Activated T-cell treated with anti-CD3 and anti-CD28 coated beads, Interleukin-2, amount 50 U/mL, for 72 hours (primary cell): ENCODE measurements at regions not wholly inside any gene's neighbourhood (a gene's known extent, or its start where the extent isn't known, plus 50 kb on each side); places are given as distances from the start of the nearest gene placed in this dataset.

Experiments
- ATAC-seq, 2 donors: fragments of 150-1000 bp; cut with Tn5 transposase; replicated peaks in 1 of 2; 2 replicates each; pipeline ENCODE4 v1.10.0; 2021; ENCODE audit warnings: moderate library complexity in 2 of 2, mild to moderate bottlenecking in 1 of 2
- DNase-seq, 2 donors: peaks; one replicate each; pipeline ENCODE4 v3.0.0; 2021 to 2022; ENCODE audit warnings: mixed read lengths in 1 of 2
- H3K27ac Mint-ChIP-seq: one replicate; pipeline ENCODE4 v1.8.0; 2022; ENCODE audit warnings: mild to moderate bottlenecking, moderate library complexity, mixed read lengths
- H3K27me3 Mint-ChIP-seq: one replicate; pipeline ENCODE4 v1.8.0; 2022; ENCODE audit warnings: low read depth, mixed read lengths
- H3K36me3 Mint-ChIP-seq, 2 donors: one replicate each; pipeline ENCODE4 v1.8.0; 2022; ENCODE audit warnings: mixed read lengths in 2 of 2, mild to moderate bottlenecking in 1 of 2; ENCODE audit not compliant: insufficient read depth in 2 of 2
- H3K4me1 Mint-ChIP-seq: one replicate; pipeline ENCODE4 v1.8.0; 2022; ENCODE audit warnings: low read depth, mixed read lengths
- H3K4me3 Mint-ChIP-seq, 2 donors: one replicate each; pipeline ENCODE4 v1.8.0; 2022; ENCODE audit warnings: mild to moderate bottlenecking in 2 of 2, mixed read lengths in 2 of 2, moderate library complexity in 2 of 2
- H3K9me3 Mint-ChIP-seq, 2 donors: one replicate each; pipeline ENCODE4 v1.8.0; 2022; ENCODE audit warnings: mixed read lengths in 2 of 2

DNA sequence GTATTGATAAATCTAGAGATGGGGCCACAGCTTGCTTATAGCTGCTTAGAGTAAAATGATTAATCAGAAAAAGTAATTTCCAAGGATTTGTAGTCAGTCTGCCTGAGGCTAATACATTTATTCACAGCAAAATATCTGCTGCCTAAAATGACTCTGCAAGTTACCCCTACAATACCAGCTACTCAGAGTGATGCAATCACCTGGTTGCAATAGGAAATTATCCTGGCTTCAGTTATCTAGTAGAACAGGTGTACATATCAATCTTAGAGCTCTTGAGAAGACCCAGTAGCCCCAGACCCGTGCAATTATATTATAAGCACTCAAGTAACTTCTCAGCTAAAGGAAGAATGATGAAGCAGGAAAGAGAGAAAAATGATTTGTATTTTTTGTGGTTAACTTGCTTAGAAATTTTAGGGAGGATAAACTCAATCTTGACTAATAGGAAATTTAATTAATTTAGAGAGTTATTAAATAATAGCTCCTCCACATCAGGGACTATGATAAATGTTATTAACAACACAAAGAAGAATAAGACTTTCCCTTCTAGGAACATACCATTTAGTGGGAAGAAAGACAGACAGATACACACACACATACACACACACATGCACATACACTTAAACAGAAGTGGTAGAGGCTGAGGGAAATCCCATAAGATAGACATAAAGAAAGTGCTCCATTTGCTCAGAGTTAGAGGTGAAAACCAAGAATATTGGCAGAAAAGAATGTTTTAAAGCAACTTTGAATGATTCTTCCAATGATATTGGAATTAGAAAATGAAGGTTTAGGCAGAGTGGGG, 140.4 kb upstream of the PRSS1 start:
- no peaks in the 10 kb centered on the region for H3K9me3 Mint-ChIP-seq
- peaks cover 45% of the 10 kb centered on the region for H3K4me1 Mint-ChIP-seq
- peak overlapping the region; percentile 23 to 73 for H3K4me3 Mint-ChIP-seq
- DNase-seq: no peak
- ATAC-seq: no peak
- no peaks in the 10 kb centered on the region for H3K27me3 Mint-ChIP-seq
- H3K27ac Mint-ChIP-seq: peak overlapping the region; percentile 38
- H3K36me3 Mint-ChIP-seq: no peaks in the 10 kb centered on the region

GRCh38 chr7:142607351-142607750, 141.9 kb upstream of the PRSS1 start:
- H3K27me3 Mint-ChIP-seq: no peaks in the 10 kb centered on the region
- DNase-seq: no peak
- H3K4me3 Mint-ChIP-seq: no peak overlapping the region
- ATAC-seq: no peak
- H3K27ac Mint-ChIP-seq: no peak overlapping the region
- H3K36me3 Mint-ChIP-seq: no peaks in the 10 kb centered on the region
- H3K9me3 Mint-ChIP-seq: no peaks in the 10 kb centered on the region
- peaks cover 37% of the 10 kb centered on the region for H3K4me1 Mint-ChIP-seq

GRCh38 chr7:142606081-142606480, 143.2 kb upstream of the PRSS1 start:
- no peak for ATAC-seq
- H3K36me3 Mint-ChIP-seq: no peaks in the 10 kb centered on the region
- no peak overlapping the region for H3K4me3 Mint-ChIP-seq
- no peak overlapping the region for H3K27ac Mint-ChIP-seq
- no peaks in the 10 kb centered on the region for H3K9me3 Mint-ChIP-seq
- H3K4me1 Mint-ChIP-seq: peaks cover 35% of the 10 kb centered on the region
- H3K27me3 Mint-ChIP-seq: no peaks in the 10 kb centered on the region
- DNase-seq: no peak

GRCh38 chr7:142604671-142605070, 144.6 kb upstream of the PRSS1 start:
- Mint-ChIP-seq H3K9me3 (no peaks in the 10 kb centered on the region), H3K4me1 (peaks cover 23% of the 10 kb centered on the region), H3K27ac (no peak overlapping the region), H3K36me3 (no peaks in the 10 kb centered on the region), H3K27me3 (no peaks in the 10 kb centered on the region), H3K4me3 (peak overlapping the region; percentile 13 to 17)
- DNase-seq (no peak), ATAC-seq (no peak)

DNA sequence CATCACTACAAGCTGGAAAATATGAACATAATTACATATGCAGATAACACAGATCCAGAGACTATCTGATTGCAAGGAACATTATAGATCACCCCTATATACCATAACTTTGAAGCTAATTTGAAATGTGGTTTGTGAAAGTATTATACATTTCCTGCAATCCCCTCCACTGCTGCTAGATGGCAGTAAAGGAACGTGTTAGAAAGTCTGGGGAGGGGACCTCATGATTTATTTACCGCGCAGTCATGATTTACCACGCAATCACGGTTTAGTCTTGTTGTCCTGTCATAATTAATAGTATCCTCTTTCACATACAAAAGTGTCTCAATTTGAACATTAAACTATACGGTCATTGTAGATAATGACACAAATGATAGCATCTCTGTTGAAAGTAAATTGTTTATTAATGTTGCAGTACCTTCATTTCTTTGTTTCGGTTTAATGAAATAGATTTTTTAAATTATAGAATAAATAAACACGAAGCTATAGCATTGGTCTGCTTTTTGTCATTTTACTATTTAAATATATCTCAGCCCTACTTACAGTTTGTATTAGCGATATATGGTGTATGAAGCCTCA, 145.3 kb upstream of the PRSS1 start:
- no peaks in the 10 kb centered on the region for H3K27me3 Mint-ChIP-seq
- H3K27ac Mint-ChIP-seq: no peak overlapping the region
- peaks cover 16% of the 10 kb centered on the region for H3K4me1 Mint-ChIP-seq
- ATAC-seq (peak; percentile 30 to 61), DNase-seq (peak; percentile 51 to 53)
- no peak overlapping the region for H3K4me3 Mint-ChIP-seq
- H3K9me3 Mint-ChIP-seq: no peaks in the 10 kb centered on the region
- no peaks in the 10 kb centered on the region for H3K36me3 Mint-ChIP-seq

GRCh38 chr7:142602756-142603155, 146.5 kb upstream of the PRSS1 start:
- no peaks in the 10 kb centered on the region for H3K36me3 Mint-ChIP-seq
- ATAC-seq (peak in 1 of 2 donors; percentile 59), DNase-seq (no peak)
- no peak overlapping the region for H3K4me3 Mint-ChIP-seq
- no peaks in the 10 kb centered on the region for H3K27me3 Mint-ChIP-seq
- no peak overlapping the region for H3K27ac Mint-ChIP-seq
- H3K9me3 Mint-ChIP-seq: no peaks in the 10 kb centered on the region
- H3K4me1 Mint-ChIP-seq: peaks cover 7% of the 10 kb centered on the region

DNA sequence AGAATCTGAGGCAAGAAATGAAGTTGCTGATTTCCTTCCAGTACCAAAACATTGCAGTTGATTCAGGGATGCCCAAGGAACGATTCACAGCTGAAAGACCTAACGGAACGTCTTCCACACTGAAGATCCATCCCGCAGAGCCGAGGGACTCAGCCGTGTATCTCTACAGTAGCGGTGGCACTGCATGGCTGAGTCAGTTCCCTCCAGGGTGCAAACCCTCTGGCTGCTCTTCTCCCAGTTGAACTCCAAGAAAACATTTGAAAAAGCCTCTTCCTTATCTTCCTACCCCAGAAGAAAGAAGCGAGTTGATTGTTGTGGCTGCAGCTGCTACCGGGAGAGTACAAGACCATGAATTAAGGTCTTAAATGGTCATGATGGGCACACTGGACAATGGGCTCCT, 147.1 kb upstream of the PRSS1 start:
- Mint-ChIP-seq H3K27ac (no peak overlapping the region), H3K4me3 (no peak overlapping the region), H3K9me3 (no peaks in the 10 kb centered on the region), H3K27me3 (no peaks in the 10 kb centered on the region), H3K4me1 (peaks cover 7% of the 10 kb centered on the region), H3K36me3 (no peaks in the 10 kb centered on the region)
- ATAC-seq (no peak), DNase-seq (no peak)

- Mint-ChIP-seq H3K9me3 (no peaks in the 10 kb centered on the region), H3K27me3 (no peaks in the 10 kb centered on the region), H3K36me3 (no peaks in the 10 kb centered on the region), H3K4me1 (no peaks in the 10 kb centered on the region), H3K4me3 (no peak overlapping the region), H3K27ac (no peak overlapping the region)
- ATAC-seq: no peak
- DNase-seq: no peak
Observed at GRCh38 chr7:142598297-142598696, 151.0 kb upstream of the PRSS1 start.

- DNase-seq (no peak), ATAC-seq (no peak)
- no peaks in the 10 kb centered on the region for H3K36me3 Mint-ChIP-seq
- H3K27me3 Mint-ChIP-seq: no peaks in the 10 kb centered on the region
- H3K9me3 Mint-ChIP-seq: no peaks in the 10 kb centered on the region
- H3K27ac Mint-ChIP-seq: no peak overlapping the region
- H3K4me3 Mint-ChIP-seq: no peak overlapping the region
- H3K4me1 Mint-ChIP-seq: no peaks in the 10 kb centered on the region
Observed at GRCh38 chr7:142597547-142597946, 151.7 kb upstream of the PRSS1 start.

GRCh38 chr7:142595816-142596516, 153.3 kb upstream of the PRSS1 start:
- Mint-ChIP-seq H3K4me3 (no peak overlapping the region), H3K9me3 (no peaks in the 10 kb centered on the region), H3K4me1 (no peaks in the 10 kb centered on the region), H3K36me3 (no peaks in the 10 kb centered on the region), H3K27ac (no peak overlapping the region), H3K27me3 (no peaks in the 10 kb centered on the region)
- ATAC-seq: no peak
- no peak for DNase-seq

DNA sequence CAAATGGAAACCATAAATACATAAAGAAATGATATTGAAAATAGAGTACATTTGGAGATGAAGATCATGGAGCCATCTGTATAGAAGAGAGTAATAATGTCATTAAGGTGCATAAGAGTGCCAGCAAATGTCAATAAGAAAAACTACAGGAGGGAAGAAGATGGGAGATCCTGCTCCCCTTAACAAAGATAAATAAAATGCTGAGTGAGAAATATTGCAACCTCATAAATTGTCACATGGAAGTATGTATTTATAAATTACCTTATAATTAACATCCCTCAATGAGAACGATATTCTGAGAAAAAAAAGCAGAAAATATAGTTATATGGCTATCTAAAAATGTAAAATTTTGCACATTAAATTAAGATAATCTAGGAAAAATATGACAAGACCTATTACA, 155.2 kb upstream of the PRSS1 start:
- no peaks in the 10 kb centered on the region for H3K36me3 Mint-ChIP-seq
- DNase-seq: no peak

DNA sequence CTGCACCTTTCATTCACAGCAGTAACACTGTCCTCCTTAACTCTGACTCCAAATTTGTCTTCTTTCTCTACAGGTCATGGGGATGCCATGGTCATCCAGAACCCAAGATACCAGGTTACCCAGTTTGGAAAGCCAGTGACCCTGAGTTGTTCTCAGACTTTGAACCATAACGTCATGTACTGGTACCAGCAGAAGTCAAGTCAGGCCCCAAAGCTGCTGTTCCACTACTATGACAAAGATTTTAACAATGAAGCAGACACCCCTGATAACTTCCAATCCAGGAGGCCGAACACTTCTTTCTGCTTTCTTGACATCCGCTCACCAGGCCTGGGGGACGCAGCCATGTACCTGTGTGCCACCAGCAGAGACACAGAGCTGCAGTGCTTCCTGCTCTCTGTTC, 156.2 kb upstream of the PRSS1 start:
- ATAC-seq (no peak), DNase-seq (no peak)
- Mint-ChIP-seq H3K4me3 (no peak overlapping the region), H3K4me1 (no peaks in the 10 kb centered on the region), H3K27me3 (no peaks in the 10 kb centered on the region), H3K36me3 (no peaks in the 10 kb centered on the region), H3K9me3 (no peaks in the 10 kb centered on the region), H3K27ac (no peak overlapping the region)

More for the DNA sequence above, 155.2 kb upstream of the PRSS1 start:
- H3K9me3 Mint-ChIP-seq: no peaks in the 10 kb centered on the region
- H3K4me3 Mint-ChIP-seq: no peak overlapping the region
- no peaks in the 10 kb centered on the region for H3K4me1 Mint-ChIP-seq
- no peak for ATAC-seq
- no peak overlapping the region for H3K27ac Mint-ChIP-seq
- no peaks in the 10 kb centered on the region for H3K27me3 Mint-ChIP-seq

- Mint-ChIP-seq H3K4me3 (no peak overlapping the region), H3K27ac (no peak overlapping the region), H3K9me3 (no peaks in the 10 kb centered on the region), H3K36me3 (no peaks in the 10 kb centered on the region), H3K27me3 (no peaks in the 10 kb centered on the region), H3K4me1 (no peaks in the 10 kb centered on the region)
- ATAC-seq (no peak), DNase-seq (no peak)
Observed at GRCh38 chr7:142592664-142593063, 156.6 kb upstream of the PRSS1 start.
